PC-3 (cell line): ENCODE measurements at regions not wholly inside any gene's neighbourhood (a gene's known extent, or its start where the extent isn't known, plus 50 kb on each side); places are given as distances from the start of the nearest gene placed in this dataset.

Source experiments
- EZH2 ChIP-seq: fragments of 300-600 bp; sonication (generic); IDR thresholded peaks from one replicate; pipeline ENCODE4 v1.6.1; 2017; ENCODE audit warnings: antibody characterized with exemption, mild to moderate bottlenecking, low read length; ENCODE audit not compliant: unreplicated experiment
- EZH2phosphoT487 ChIP-seq: fragments of 300-600 bp; sonication (generic); IDR thresholded peaks from 2 replicates; pipeline ENCODE4 v1.6.1; 2018; ENCODE audit warnings: mild to moderate bottlenecking, antibody characterized with exemption, low read length, borderline replicate concordance
- TF ChIP-seq, protein P1 (sequence below): fragments of 300-600 bp; sonication (generic); conservative IDR thresholded peaks from 2 replicates; pipeline ENCODE4 v1.5.1; 2017; ENCODE audit warnings: antibody characterized with exemption, low read depth, mild to moderate bottlenecking, low read length

GRCh38 chr3:188976407-188976806 lies 195.4 kb upstream of the TPRG1 start:
- TF ChIP-seq, protein P1, sequence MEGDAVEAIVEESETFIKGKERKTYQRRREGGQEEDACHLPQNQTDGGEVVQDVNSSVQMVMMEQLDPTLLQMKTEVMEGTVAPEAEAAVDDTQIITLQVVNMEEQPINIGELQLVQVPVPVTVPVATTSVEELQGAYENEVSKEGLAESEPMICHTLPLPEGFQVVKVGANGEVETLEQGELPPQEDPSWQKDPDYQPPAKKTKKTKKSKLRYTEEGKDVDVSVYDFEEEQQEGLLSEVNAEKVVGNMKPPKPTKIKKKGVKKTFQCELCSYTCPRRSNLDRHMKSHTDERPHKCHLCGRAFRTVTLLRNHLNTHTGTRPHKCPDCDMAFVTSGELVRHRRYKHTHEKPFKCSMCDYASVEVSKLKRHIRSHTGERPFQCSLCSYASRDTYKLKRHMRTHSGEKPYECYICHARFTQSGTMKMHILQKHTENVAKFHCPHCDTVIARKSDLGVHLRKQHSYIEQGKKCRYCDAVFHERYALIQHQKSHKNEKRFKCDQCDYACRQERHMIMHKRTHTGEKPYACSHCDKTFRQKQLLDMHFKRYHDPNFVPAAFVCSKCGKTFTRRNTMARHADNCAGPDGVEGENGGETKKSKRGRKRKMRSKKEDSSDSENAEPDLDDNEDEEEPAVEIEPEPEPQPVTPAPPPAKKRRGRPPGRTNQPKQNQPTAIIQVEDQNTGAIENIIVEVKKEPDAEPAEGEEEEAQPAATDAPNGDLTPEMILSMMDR, result no peak
- TF ChIP-seq EZH2phosphoT487, result no peak
- TF ChIP-seq EZH2, result no peak
